VCaP (cell line): ENCODE measurements at regions not wholly inside any gene's neighbourhood (a gene's known extent, or its start where the extent isn't known, plus 50 kb on each side); places are given as distances from the start of the nearest gene placed in this dataset.

Experiments
- H3K27ac ChIP-seq: fragments of 450-650 bp; 2 replicates; pipeline ENCODE4 v1.5.1; 2017
- TF ChIP-seq, protein P1 (sequence below): fragments of 450-650 bp; conservative IDR thresholded peaks from 2 replicates; pipeline ENCODE4 v1.5.1; 2017; ENCODE audit warnings: mild to moderate bottlenecking, moderate library complexity

GRCh38 chr13:67803118-67803517, 573.0 kb upstream of the PCDH9 start:
- TF ChIP-seq, protein P1, sequence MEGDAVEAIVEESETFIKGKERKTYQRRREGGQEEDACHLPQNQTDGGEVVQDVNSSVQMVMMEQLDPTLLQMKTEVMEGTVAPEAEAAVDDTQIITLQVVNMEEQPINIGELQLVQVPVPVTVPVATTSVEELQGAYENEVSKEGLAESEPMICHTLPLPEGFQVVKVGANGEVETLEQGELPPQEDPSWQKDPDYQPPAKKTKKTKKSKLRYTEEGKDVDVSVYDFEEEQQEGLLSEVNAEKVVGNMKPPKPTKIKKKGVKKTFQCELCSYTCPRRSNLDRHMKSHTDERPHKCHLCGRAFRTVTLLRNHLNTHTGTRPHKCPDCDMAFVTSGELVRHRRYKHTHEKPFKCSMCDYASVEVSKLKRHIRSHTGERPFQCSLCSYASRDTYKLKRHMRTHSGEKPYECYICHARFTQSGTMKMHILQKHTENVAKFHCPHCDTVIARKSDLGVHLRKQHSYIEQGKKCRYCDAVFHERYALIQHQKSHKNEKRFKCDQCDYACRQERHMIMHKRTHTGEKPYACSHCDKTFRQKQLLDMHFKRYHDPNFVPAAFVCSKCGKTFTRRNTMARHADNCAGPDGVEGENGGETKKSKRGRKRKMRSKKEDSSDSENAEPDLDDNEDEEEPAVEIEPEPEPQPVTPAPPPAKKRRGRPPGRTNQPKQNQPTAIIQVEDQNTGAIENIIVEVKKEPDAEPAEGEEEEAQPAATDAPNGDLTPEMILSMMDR: no peak
- no peak overlapping the region for H3K27ac ChIP-seq

DNA sequence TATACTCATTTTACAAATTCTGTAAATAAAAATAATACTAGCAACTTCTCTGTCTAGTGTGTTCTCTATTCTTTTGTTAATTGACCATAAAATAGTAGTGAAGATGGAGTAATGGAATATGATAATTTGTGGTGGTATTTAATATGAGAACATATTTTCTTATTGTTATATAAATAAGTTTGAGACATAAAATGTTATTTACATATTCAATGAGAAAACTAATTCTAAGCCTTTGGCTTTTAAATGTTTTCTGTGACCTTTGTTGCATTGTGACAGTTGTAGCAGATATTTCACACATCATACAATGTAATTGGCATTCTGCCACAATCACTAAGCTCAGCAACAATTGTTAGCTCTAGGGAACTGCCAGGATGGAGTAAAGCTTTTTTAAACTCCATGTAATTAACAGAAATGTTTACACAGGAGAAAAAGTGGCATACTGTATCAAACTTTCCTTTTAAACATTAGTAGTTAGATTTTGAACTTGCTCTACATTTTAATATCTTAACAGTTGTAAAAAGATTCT, 562.1 kb upstream of the PCDH9 start:
- no peak overlapping the region for H3K27ac ChIP-seq
- TF ChIP-seq, protein P1: no peak

DNA sequence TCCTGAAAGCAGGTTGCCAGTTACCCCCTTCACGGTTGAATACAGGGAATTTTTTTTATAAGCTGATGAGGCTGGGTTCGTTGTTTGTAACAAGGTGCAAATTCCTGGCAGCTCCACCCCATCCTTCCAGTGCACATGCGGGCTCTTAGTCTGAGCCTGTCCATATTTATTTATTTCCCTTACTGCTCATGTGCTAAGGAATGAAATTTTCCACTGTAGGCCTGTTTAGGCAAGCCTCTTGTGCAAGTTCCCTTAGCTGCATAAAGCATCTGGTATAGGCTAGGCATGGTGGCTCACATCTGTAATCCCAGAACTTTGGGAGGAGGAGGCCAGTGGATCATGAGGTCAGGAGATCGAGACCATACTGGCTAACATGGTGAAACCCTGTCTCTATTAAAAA, 560.9 kb upstream of the PCDH9 start:
- TF ChIP-seq, protein P1: no peak
- no peak overlapping the region for H3K27ac ChIP-seq

DNA sequence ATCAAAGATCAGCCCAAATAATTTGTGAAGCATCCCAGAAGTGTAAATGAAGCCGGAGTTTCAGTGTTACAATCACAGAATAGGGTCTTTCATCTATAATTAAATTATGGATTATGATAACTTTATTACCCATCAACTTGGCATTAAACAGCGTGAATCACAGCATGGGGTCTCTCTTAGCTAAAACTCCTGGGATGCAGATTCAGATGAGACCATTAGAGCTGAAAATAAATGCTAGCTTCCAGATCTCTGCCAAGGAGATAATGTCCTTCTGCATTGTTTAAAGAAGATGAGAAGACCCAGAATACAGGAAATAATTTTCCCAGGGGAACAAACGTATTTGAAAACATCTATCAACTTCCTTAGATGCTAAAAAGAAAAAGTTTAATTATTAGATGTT, 546.0 kb upstream of the PCDH9 start:
- H3K27ac ChIP-seq: no peak overlapping the region
- TF ChIP-seq, protein P1: no peak

DNA sequence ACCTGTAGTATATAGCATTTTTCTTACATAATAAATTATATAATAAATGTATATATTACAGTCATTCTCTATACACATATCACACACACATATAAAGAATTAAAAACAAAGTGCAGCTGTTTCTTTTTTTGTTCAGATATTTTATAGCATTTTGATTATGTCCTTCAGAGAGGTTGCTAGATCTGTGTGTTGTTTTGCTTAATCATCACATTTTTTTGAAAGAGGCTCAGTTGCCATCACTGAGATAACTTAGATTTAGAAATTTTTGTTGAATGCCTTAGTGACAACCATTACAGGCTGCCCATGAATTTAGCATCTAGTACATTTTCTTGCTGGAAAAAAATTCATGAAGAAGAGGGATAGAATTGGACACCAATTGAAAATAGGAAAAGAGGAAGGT, 545.2 kb upstream of the PCDH9 start:
- no peak overlapping the region for H3K27ac ChIP-seq
- TF ChIP-seq, protein P1: no peak

- TF ChIP-seq, protein P1: no peak
- H3K27ac ChIP-seq: no peak overlapping the region
Observed at GRCh38 chr13:67772807-67773453, 542.8 kb upstream of the PCDH9 start.

GRCh38 chr13:67771106-67771505, 541.0 kb upstream of the PCDH9 start:
- no peak overlapping the region for H3K27ac ChIP-seq
- TF ChIP-seq, protein P1: no peak
